ENCODE measurements at regions not wholly inside any gene's neighbourhood (a gene's known extent, or its start where the extent isn't known, plus 50 kb on each side); places are given as distances from the start of the nearest gene placed in this dataset.

GRCh38 chr22:22047266-22047665, 64.7 kb upstream of the TOP3B start:
- DNase-seq (ENCODE audit: extremely low spot score in 2 of 2): no peak
- intact Hi-C loops (cut with DNase I): loop anchor here (5.0 kb wide), 1 partner anchor 195 kb away; the partner anchor contains the start of gene VPREB1
- no peak for TF ChIP-seq CTCF (IDR thresholded peaks at IDR 0.05)
- TF ChIP-seq POLR2AphosphoS5 (IDR thresholded peaks at IDR 0.05; ENCODE audit: insufficient read depth in 1 of 2, low read depth in 1 of 2): no peak
- no peak for TF ChIP-seq POLR2A (IDR thresholded peaks at IDR 0.05)
- Histone ChIP-seq H3K27ac (no peak overlapping the region), H3K4me1 (no peaks in the 10 kb centered on the region), H3K27me3 (no peaks in the 10 kb centered on the region), H3K36me3 (no peaks in the 10 kb centered on the region), H3K4me3 (no peak overlapping the region), H3K9me3 (no peaks in the 10 kb centered on the region)

GRCh38 chr22:22046370-22046769, 63.8 kb upstream of the TOP3B start:
- Histone ChIP-seq H3K27me3 (no peaks in the 10 kb centered on the region), H3K4me3 (no peak overlapping the region), H3K36me3 (no peaks in the 10 kb centered on the region), H3K4me1 (no peaks in the 10 kb centered on the region), H3K27ac (no peak overlapping the region), H3K9me3 (no peaks in the 10 kb centered on the region)
- intact Hi-C loops (cut with DNase I): loop anchor here (5.0 kb wide), 1 partner anchor 196 kb away; the partner anchor contains the start of gene VPREB1
- DNase-seq (ENCODE audit: extremely low spot score in 2 of 2): no peak
- TF ChIP-seq CTCF (IDR thresholded peaks at IDR 0.05) (no peak), POLR2AphosphoS5 (IDR thresholded peaks at IDR 0.05; ENCODE audit: insufficient read depth in 1 of 2, low read depth in 1 of 2) (no peak), POLR2A (IDR thresholded peaks at IDR 0.05) (no peak)

GRCh38 chr22:22045571-22046335, 63.2 kb upstream of the TOP3B start:
- no peak overlapping the region for H3K27ac ChIP-seq
- no peaks in the 10 kb centered on the region for H3K4me1 ChIP-seq
- H3K27me3 ChIP-seq: no peaks in the 10 kb centered on the region
- no peaks in the 10 kb centered on the region for H3K9me3 ChIP-seq
- intact Hi-C loops (cut with DNase I): loop anchor here (5.0 kb wide), 1 partner anchor 197 kb away; the partner anchor contains the start of gene VPREB1
- TF ChIP-seq CTCF (IDR thresholded peaks at IDR 0.05): no peak
- TF ChIP-seq POLR2A (IDR thresholded peaks at IDR 0.05): no peak
- TF ChIP-seq POLR2AphosphoS5 (IDR thresholded peaks at IDR 0.05; ENCODE audit: insufficient read depth in 1 of 2, low read depth in 1 of 2): no peak
- no peak overlapping the region for H3K4me3 ChIP-seq
- no peak for DNase-seq (ENCODE audit: extremely low spot score in 2 of 2)
- no peaks in the 10 kb centered on the region for H3K36me3 ChIP-seq

GRCh38 chr22:22044153-22044552, 61.6 kb upstream of the TOP3B start:
- TF ChIP-seq CTCF (IDR thresholded peaks at IDR 0.05) (no peak), POLR2AphosphoS5 (IDR thresholded peaks at IDR 0.05; ENCODE audit: insufficient read depth in 1 of 2, low read depth in 1 of 2) (no peak), POLR2A (IDR thresholded peaks at IDR 0.05) (no peak)
- H3K27ac ChIP-seq: no peak overlapping the region
- no peaks in the 10 kb centered on the region for H3K9me3 ChIP-seq
- intact Hi-C loops (cut with DNase I): no loop called here
- H3K36me3 ChIP-seq: no peaks in the 10 kb centered on the region
- H3K4me3 ChIP-seq: no peak overlapping the region
- no peak for DNase-seq (ENCODE audit: extremely low spot score in 2 of 2)
- H3K27me3 ChIP-seq: no peaks in the 10 kb centered on the region
- H3K4me1 ChIP-seq: no peaks in the 10 kb centered on the region

Data from vagina (tissue), 2 donors.